Heart right ventricle (tissue), 16 donors: ENCODE measurements at regions not wholly inside any gene's neighbourhood (a gene's known extent, or its start where the extent isn't known, plus 50 kb on each side); places are given as distances from the start of the nearest gene placed in this dataset.

ENCODE experiments used
- ATAC-seq, 8 donors: fragments of 200-7000 bp; cut with Tn5 transposase; one replicate each; pipeline ENCODE4 v1.9.1; 2020; ENCODE audit warnings: mild to moderate bottlenecking in 8 of 8, moderate library complexity in 8 of 8, moderate number of reproducible peaks in 1 of 8
- DNase-seq, 2 donors: peaks; one replicate each; pipeline ENCODE4 v3.0.0-alpha.2; 2020
- H3K27ac ChIP-seq, 10 donors: fragments of 200-600 bp; sonication (generic) in 2 of 10; one replicate each; pipeline versions ENCODE4 v1.5.0 to v1.8.0; 2020 to 2022; ENCODE audit warnings: mild to moderate bottlenecking in 3 of 10
- H3K27me3 ChIP-seq, 7 donors: fragments of 200-600 bp; one replicate each; pipeline ENCODE4 v1.8.0; 2021 to 2022; ENCODE audit warnings: mild to moderate bottlenecking in 2 of 7
- H3K36me3 ChIP-seq, 9 donors: fragments of 200-600 bp; sonication (generic) in 1 of 9; one replicate each; pipeline versions ENCODE4 v1.5.0 to v1.8.0; 2020 to 2022; ENCODE audit warnings: mild to moderate bottlenecking in 2 of 9
- H3K4me1 ChIP-seq, 9 donors: fragments of 200-600 bp; sonication (generic) in 1 of 9; one replicate each; pipeline versions ENCODE4 v1.5.0 to v1.8.0; 2020 to 2022; ENCODE audit warnings: mild to moderate bottlenecking in 4 of 9
- H3K4me3 ChIP-seq, 10 donors: fragments of 200-600 bp; sonication (generic) in 2 of 10; one replicate each; pipeline versions ENCODE4 v1.5.0 to v1.8.0; 2020 to 2022; ENCODE audit warnings: mild to moderate bottlenecking in 7 of 10, moderate library complexity in 2 of 10
- H3K9me3 ChIP-seq, 11 donors: fragments of 200-600 bp in 10 of 11; sonication (generic) in 2 of 11; one replicate each; pipeline versions ENCODE4 v1.5.0 to v1.8.0; 2013 to 2022; ENCODE audit warnings: mild to moderate bottlenecking in 2 of 11, control low read depth in 1 of 11, moderate library complexity in 1 of 11
- WGBS, 2 donors: extraction: QIAGEN DNeasy Blood & Tissue Kit; methylation state at CpG; one replicate each; pipeline ENCODE4 v1.1.7; 2013; ENCODE audit warnings: inconsistent platforms in 1 of 2; 5-methylcytosine and 5-hydroxymethylcytosine counted together
- intact Hi-C, 10 donors: fragments of 100-400 bp; cut with DNase I; formaldehyde crosslinking; loops; one replicate each; pipeline versions ENCODE4 v1.11.1 to v1.14.2; 2022
- TF ChIP-seq, protein P1 (sequence below), 9 donors: fragments of 200-600 bp; sonication (generic) in 2 of 9; IDR thresholded peaks; one replicate each; pipeline versions ENCODE4 v1.5.0 to v1.8.0; 2021 to 2022; ENCODE audit warnings: antibody characterized with exemption in 9 of 9, mild to moderate bottlenecking in 5 of 9, moderate library complexity in 1 of 9
- donor health status: Arrhythmogenic right ventricular cardiomyopathy.
- donor health status: ischemic (EF 13 %, LVEDD 7.1; RV severe dilation, severe dysfunction).
- donor health status: healthy with polysubstance abuse.
- donor health status: DM: no; HTN: yes; CAD: no.
- donor health status: DM: no; HTN: no; CAD: no.
- donor health status: ischemic (EF 25% LVEDD 6.9; RV normal size, moderate dysfunction).
- donor health status: ischemic (EF 25% LVEDD 5.7; RV mildly dilated, moderate dysfunction).
- donor health status: healthy.
- donor health status: DM: yes; HTN: yes; CAD: no.
- donor health status: Ischemic cardiomyopathy.
- donor health status: ischemic (EF 35%, LVEDD 5.7; RV mildly dilated, moderate dysfunction).
- donor health status: nonischemic (EF 11% LVEDD 7.7; RV severe dilation, severe dysfunction).
- donor health status: DM: yes; HTN: yes; CAD: no.
- donor health status: PGD.
- donor health status: ischemic (EF 29% LVEDD 5.4; RV normal size, mild dysfunction).
- donor health status: nonischemic (EF 23%, LVEDD 6.1; RV moderate dilation, normal function).

- 34 to 49% methylated on average over 1 of the region's 1 CpG for WGBS, 2 donors
- Histone ChIP-seq H3K9me3 (peaks cover 0 to 24% (median 0%) of the 10 kb centered on the region in 11 donors), H3K27me3 (peaks cover 0 to under 1% (median 0%) of the 10 kb centered on the region in 7 donors), H3K36me3 (no peaks in the 10 kb centered on the region), H3K4me3 (no peak overlapping the region), H3K4me1 (no peaks in the 10 kb centered on the region), H3K27ac (no peak overlapping the region)
- intact Hi-C loops = no loop called here
- no peak for DNase-seq
- TF ChIP-seq, protein P1, sequence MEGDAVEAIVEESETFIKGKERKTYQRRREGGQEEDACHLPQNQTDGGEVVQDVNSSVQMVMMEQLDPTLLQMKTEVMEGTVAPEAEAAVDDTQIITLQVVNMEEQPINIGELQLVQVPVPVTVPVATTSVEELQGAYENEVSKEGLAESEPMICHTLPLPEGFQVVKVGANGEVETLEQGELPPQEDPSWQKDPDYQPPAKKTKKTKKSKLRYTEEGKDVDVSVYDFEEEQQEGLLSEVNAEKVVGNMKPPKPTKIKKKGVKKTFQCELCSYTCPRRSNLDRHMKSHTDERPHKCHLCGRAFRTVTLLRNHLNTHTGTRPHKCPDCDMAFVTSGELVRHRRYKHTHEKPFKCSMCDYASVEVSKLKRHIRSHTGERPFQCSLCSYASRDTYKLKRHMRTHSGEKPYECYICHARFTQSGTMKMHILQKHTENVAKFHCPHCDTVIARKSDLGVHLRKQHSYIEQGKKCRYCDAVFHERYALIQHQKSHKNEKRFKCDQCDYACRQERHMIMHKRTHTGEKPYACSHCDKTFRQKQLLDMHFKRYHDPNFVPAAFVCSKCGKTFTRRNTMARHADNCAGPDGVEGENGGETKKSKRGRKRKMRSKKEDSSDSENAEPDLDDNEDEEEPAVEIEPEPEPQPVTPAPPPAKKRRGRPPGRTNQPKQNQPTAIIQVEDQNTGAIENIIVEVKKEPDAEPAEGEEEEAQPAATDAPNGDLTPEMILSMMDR (IDR thresholded peaks at IDR 0.05) = no peak
- ATAC-seq = no peak
Measured at GRCh38 chr1:214720561-214720960, 117.6 kb downstream of the CENPF start.

DNA sequence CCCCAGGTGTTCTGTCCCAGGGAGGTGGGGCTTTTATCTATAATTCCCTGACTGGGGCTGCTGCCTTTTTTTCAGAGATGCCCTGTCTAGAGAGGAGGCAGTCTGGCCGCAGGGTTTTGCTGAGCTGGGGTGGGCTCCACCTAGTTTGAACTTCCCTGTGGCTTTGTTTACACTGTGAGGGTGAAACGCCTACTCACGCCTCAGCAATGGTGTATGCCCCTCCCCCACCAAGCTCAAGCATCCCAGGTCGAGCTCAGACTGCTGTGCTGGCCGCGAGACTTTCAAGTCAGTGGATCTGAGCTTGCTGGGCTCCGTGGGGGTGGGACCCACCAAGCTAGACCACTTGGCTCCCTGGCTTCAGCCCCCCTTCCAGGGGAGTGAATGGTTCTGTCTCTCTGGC, 124.3 kb downstream of the CENPF start:
- DNase-seq (no peak), ATAC-seq (no peak)
- Histone ChIP-seq H3K36me3 (no peaks in the 10 kb centered on the region), H3K4me1 (no peaks in the 10 kb centered on the region), H3K9me3 (peaks cover 0 to 28% (median 4%) of the 10 kb centered on the region in 11 donors), H3K27ac (no peak overlapping the region), H3K27me3 (peaks cover 0 to 3% (median 0%) of the 10 kb centered on the region in 7 donors), H3K4me3 (no peak overlapping the region)
- 29 to 44% methylated on average over 7 of the region's 7 CpGs for WGBS, 2 donors
- TF ChIP-seq, protein P1 (IDR thresholded peaks at IDR 0.05) = no peak
- intact Hi-C loops = no loop called here

- no peaks in the 10 kb centered on the region for H3K36me3 ChIP-seq
- no peaks in the 10 kb centered on the region for H3K27me3 ChIP-seq
- H3K9me3 ChIP-seq = no peaks in the 10 kb centered on the region
- no peaks in the 10 kb centered on the region for H3K4me1 ChIP-seq
- no peak overlapping the region for H3K27ac ChIP-seq
- no peak overlapping the region for H3K4me3 ChIP-seq
- intact Hi-C loops = no loop called here
- ATAC-seq (no peak), DNase-seq (no peak)
- TF ChIP-seq, protein P1 (IDR thresholded peaks at IDR 0.05) = no peak
- WGBS, 2 donors = 43 to 46% methylated on average over 1 of the region's 1 CpG
Measured at GRCh38 chr1:214739621-214740238, 136.7 kb downstream of the CENPF start.

DNA sequence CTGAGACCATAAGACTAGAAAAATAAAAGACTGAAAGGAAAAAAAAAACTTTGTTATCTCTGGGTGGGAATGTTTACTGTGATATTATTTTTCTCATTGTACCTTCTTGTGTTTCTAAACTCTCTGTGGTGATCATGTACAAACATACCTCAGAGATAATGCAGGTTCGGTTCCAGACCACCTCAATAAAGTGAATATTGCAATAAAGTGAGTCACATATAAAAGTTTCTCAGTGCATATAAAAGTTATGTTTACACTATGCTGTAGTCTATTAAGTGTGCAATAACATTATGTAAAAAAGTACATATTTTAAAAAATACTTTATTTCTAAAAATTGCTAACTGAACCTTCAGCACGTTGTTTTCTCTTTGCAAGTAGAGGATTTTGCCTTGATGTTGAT, 137.5 kb downstream of the CENPF start:
- Histone ChIP-seq H3K27ac (no peak overlapping the region), H3K4me3 (no peak overlapping the region), H3K4me1 (no peaks in the 10 kb centered on the region), H3K36me3 (no peaks in the 10 kb centered on the region), H3K9me3 (no peaks in the 10 kb centered on the region), H3K27me3 (no peaks in the 10 kb centered on the region)
- TF ChIP-seq, protein P1 (IDR thresholded peaks at IDR 0.05) = no peak
- 80 to 85% methylated on average over 2 of the region's 2 CpGs for WGBS, 2 donors
- no peak for DNase-seq
- ATAC-seq = no peak
- intact Hi-C loops = no loop called here
